ENCODE measurements at regions not wholly inside any gene's neighbourhood (a gene's known extent, or its start where the extent isn't known, plus 50 kb on each side); places are given as distances from the start of the nearest gene placed in this dataset.

DNA sequence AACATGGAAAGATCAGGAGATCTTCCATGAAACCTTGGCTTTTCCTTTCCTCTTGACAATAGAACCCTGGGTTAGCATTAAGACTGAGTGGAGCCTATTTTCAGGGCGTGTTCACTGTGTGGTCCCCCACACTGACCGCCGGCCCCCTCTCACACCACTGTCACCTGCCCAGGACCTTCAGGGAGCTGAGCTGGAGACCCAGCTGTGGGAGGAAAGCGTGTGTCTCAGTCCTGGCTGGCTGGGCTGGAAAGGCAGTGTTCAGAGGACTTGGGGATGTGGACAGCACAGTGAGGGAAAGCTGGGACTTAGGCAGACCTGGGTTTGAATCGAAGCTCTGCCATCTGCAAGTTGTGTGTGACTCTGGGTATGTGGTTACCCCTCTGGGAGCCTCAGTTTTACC, 268.1 kb downstream of the NSG2 start:
- WGBS, result 75% methylated on average over 5 of the region's 5 CpGs
- Histone ChIP-seq H3K9me3 (no peaks in the 10 kb centered on the region), H3K4me3 (no peak overlapping the region), H3K36me3 (no peaks in the 10 kb centered on the region), H3K27me3 (peaks cover 57% of the 10 kb centered on the region), H3K27ac (no peak overlapping the region), H3K4me1 (peaks cover 9% of the 10 kb centered on the region)
- peak in 1 of 2 donors; percentile 47 for DNase-seq (ENCODE audit: low spot score in 2 of 2)
- TF ChIP-seq EP300 (IDR thresholded peaks at IDR 0.05) (no peak), POLR2AphosphoS5 (IDR thresholded peaks at IDR 0.05) (no peak)
- TF ChIP-seq, protein P1, sequence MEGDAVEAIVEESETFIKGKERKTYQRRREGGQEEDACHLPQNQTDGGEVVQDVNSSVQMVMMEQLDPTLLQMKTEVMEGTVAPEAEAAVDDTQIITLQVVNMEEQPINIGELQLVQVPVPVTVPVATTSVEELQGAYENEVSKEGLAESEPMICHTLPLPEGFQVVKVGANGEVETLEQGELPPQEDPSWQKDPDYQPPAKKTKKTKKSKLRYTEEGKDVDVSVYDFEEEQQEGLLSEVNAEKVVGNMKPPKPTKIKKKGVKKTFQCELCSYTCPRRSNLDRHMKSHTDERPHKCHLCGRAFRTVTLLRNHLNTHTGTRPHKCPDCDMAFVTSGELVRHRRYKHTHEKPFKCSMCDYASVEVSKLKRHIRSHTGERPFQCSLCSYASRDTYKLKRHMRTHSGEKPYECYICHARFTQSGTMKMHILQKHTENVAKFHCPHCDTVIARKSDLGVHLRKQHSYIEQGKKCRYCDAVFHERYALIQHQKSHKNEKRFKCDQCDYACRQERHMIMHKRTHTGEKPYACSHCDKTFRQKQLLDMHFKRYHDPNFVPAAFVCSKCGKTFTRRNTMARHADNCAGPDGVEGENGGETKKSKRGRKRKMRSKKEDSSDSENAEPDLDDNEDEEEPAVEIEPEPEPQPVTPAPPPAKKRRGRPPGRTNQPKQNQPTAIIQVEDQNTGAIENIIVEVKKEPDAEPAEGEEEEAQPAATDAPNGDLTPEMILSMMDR (IDR thresholded peaks at IDR 0.05), result no peak

DNA sequence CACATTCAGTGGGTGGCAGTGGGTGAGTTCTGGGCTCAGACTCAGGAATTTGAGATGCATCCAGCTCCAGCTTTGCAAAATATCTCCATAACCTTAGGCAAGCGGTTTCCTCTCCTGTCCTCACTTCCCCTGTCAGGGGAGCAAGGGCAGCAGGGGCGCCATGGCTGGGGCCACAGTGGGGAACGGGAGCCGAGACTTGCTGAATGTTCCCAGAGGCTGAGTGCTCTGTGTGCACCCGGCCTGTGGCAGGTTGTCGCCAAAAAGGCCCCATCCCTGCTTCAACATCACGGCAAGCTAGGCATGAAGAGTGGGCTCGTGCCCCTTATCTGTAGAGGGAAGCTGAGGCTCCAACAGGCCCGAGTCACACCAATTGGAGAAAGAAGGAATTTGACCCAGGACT, 268.8 kb downstream of the NSG2 start:
- Histone ChIP-seq H3K27ac (no peak overlapping the region), H3K36me3 (no peaks in the 10 kb centered on the region), H3K27me3 (peaks cover 57% of the 10 kb centered on the region), H3K4me1 (peaks cover 9% of the 10 kb centered on the region), H3K9me3 (no peaks in the 10 kb centered on the region), H3K4me3 (no peak overlapping the region)
- TF ChIP-seq POLR2A (IDR thresholded peaks at IDR 0.05) (no peak), POLR2AphosphoS5 (IDR thresholded peaks at IDR 0.05) (no peak), EP300 (IDR thresholded peaks at IDR 0.05) (no peak)
- TF ChIP-seq, protein P1 (IDR thresholded peaks at IDR 0.05), result no peak
- DNase-seq (ENCODE audit: low spot score in 2 of 2), result peak in 1 of 2 donors; percentile 38
- 82% methylated on average over 9 of the region's 9 CpGs for WGBS

DNA sequence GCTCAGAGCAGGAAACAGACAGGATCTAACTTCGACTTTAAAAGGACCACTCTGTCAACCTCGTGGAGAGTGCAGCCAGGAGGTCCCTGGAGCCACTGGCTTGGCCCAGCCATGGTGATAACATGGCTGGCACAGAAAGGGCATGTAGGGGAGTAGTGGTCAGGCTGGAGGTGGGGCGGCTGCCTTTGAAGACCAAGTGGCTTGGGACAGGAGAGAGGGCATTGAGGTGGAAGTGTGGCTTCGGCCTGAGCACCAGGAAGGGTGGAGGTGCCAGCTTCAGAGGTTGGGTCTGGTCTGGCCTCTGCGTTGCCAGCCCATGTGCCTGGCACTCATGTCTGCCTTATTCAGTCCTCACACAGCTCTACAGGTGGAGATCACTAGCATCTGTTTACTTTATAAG, 270.0 kb downstream of the NSG2 start:
- peaks cover 9% of the 10 kb centered on the region for H3K4me1 ChIP-seq
- no peak overlapping the region for H3K4me3 ChIP-seq
- H3K27me3 ChIP-seq, result peaks cover 62% of the 10 kb centered on the region
- no peaks in the 10 kb centered on the region for H3K9me3 ChIP-seq
- TF ChIP-seq POLR2AphosphoS5 (IDR thresholded peaks at IDR 0.05), result no peak
- no peak for TF ChIP-seq EP300 (IDR thresholded peaks at IDR 0.05)
- TF ChIP-seq, protein P1 (IDR thresholded peaks at IDR 0.05), result no peak
- no peak for TF ChIP-seq POLR2A (IDR thresholded peaks at IDR 0.05)
- no peaks in the 10 kb centered on the region for H3K36me3 ChIP-seq
- H3K27ac ChIP-seq, result no peak overlapping the region
- 73% methylated on average over 5 of the region's 5 CpGs for WGBS
- DNase-seq (ENCODE audit: low spot score in 2 of 2), result peak in 1 of 2 donors; percentile 32

DNA sequence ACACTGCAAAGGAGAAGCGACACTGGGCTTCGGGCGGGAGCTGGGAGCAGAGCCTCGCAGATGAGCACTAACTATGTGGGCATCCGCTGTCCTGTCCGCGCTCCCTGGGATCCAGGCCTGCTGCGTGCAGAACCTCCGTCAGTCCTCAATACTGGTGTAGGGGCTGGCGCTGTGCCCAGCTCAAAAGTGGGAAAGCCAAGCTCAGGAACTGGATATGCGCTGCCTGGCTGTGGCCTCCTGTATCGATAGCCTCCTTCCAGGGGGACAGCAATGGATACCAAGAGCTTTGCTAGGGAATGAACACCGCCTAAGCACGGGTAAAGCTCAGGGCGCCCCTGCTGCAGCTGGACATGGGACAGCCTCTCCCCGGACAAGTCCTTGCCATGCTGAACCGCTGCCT, 270.4 kb downstream of the NSG2 start:
- peak in 1 of 2 donors; percentile 67 for DNase-seq (ENCODE audit: low spot score in 2 of 2)
- TF ChIP-seq, protein P1 (IDR thresholded peaks at IDR 0.05), result no peak
- TF ChIP-seq POLR2AphosphoS5 (IDR thresholded peaks at IDR 0.05), result no peak
- TF ChIP-seq EP300 (IDR thresholded peaks at IDR 0.05), result no peak
- no peak for TF ChIP-seq POLR2A (IDR thresholded peaks at IDR 0.05)
- no peak overlapping the region for H3K4me3 ChIP-seq
- no peaks in the 10 kb centered on the region for H3K36me3 ChIP-seq
- peaks cover 62% of the 10 kb centered on the region for H3K27me3 ChIP-seq
- H3K4me1 ChIP-seq, result peaks cover 9% of the 10 kb centered on the region
- H3K9me3 ChIP-seq, result no peaks in the 10 kb centered on the region
- no peak overlapping the region for H3K27ac ChIP-seq
- 93% methylated on average over 15 of the region's 17 CpGs for WGBS

DNA sequence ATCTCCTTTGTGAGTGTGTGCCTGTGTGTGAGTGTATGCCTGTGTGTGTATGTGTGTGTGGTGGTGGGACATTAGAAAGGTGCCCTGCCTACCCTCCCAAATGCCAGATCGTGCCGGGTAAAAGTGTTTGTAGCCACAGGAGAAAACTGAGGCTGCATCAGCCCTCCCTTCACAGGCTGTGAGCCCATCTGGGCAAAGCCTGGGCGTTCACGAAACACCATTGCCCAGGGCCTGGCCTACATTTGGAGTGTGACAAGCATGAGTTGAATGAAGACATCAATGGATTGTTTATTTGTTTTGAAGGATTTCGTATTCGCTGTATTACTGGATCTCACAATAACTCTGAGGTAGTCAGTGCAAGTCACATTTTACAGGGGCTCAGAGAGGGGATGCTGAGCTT, 270.8 kb downstream of the NSG2 start:
- Histone ChIP-seq H3K4me3 (no peak overlapping the region), H3K27me3 (peaks cover 62% of the 10 kb centered on the region), H3K27ac (no peak overlapping the region), H3K4me1 (peaks cover 9% of the 10 kb centered on the region), H3K9me3 (no peaks in the 10 kb centered on the region), H3K36me3 (no peaks in the 10 kb centered on the region)
- WGBS, result 77% methylated on average over 6 of the region's 6 CpGs
- peak in 1 of 2 donors; percentile 20 for DNase-seq (ENCODE audit: low spot score in 2 of 2)
- TF ChIP-seq POLR2A (IDR thresholded peaks at IDR 0.05) (no peak), POLR2AphosphoS5 (IDR thresholded peaks at IDR 0.05) (no peak), EP300 (IDR thresholded peaks at IDR 0.05) (no peak)
- TF ChIP-seq, protein P1 (IDR thresholded peaks at IDR 0.05), result no peak

Measured in suprapubic skin (tissue), 4 donors.